DND-41 (cell line): ENCODE measurements at regions not wholly inside any gene's neighbourhood (a gene's known extent, or its start where the extent isn't known, plus 50 kb on each side); places are given as distances from the start of the nearest gene placed in this dataset.

Experiments used
- ATAC-seq: fragments of 200-7000 bp; cut with Tn5 transposase; 3 replicates; pipeline ENCODE4 v1.9.1; 2021; ENCODE audit warnings: low read depth; ENCODE audit not compliant: insufficient read depth
- DNase-seq: peaks from one replicate; pipeline ENCODE4 v3.0.0-alpha.2; 2020
- H2AFZ ChIP-seq: 2 replicates; pipeline ENCODE4 v1.6.0; 2012; ENCODE audit warnings: low read depth, low read length
- H3K27ac ChIP-seq: 2 replicates; pipeline ENCODE4 v1.5.1; 2012; ENCODE audit warnings: low read length, inconsistent platforms
- H3K27me3 ChIP-seq: fragments of 200-600 bp; sonication (generic); 2 replicates; pipeline ENCODE4 v1.6.0; 2012; ENCODE audit warnings: low read length, mild to moderate bottlenecking, inconsistent platforms; ENCODE audit not compliant: insufficient read depth, poor library complexity
- H3K36me3 ChIP-seq: 2 replicates; pipeline ENCODE4 v1.5.1; 2012; ENCODE audit warnings: low read length, inconsistent platforms; ENCODE audit not compliant: insufficient read depth
- H3K4me1 ChIP-seq: 2 replicates; pipeline ENCODE4 v1.5.1; 2012; ENCODE audit warnings: mild to moderate bottlenecking, low read length; ENCODE audit not compliant: insufficient read depth
- H3K4me2 ChIP-seq: 2 replicates; pipeline ENCODE4 v1.6.0; 2012; ENCODE audit warnings: mild to moderate bottlenecking, moderate library complexity, low read length, inconsistent platforms; ENCODE audit not compliant: insufficient read depth
- H3K4me3 ChIP-seq, 2 experiments: fragments of 200-600 bp in 1 of 2; shearing (Covaris generic) in 1 of 2; 2 replicates each; pipeline ENCODE4 v1.5.1; 2012 to 2016; ENCODE audit warnings: inconsistent platforms in 2 of 2, low read length in 2 of 2, mild to moderate bottlenecking in 2 of 2, low read depth in 1 of 2, moderate library complexity in 1 of 2
- H3K79me2 ChIP-seq: 2 replicates; pipeline ENCODE4 v1.6.0; 2012; ENCODE audit warnings: low read length, inconsistent platforms; ENCODE audit not compliant: insufficient read depth
- H3K9ac ChIP-seq: 2 replicates; pipeline ENCODE4 v1.6.0; 2012; ENCODE audit warnings: low read depth, mild to moderate bottlenecking, inconsistent platforms, low read length, moderate library complexity
- H3K9me3 ChIP-seq: 2 replicates; pipeline ENCODE4 v1.5.1; 2012; ENCODE audit warnings: low read length, moderate library complexity, mild to moderate bottlenecking, inconsistent platforms; ENCODE audit not compliant: insufficient read depth, severe bottlenecking
- H4K20me1 ChIP-seq: 2 replicates; pipeline ENCODE4 v1.6.0; 2012; ENCODE audit warnings: low read length; ENCODE audit not compliant: insufficient read depth
- CTCF ChIP-seq: IDR thresholded peaks from 2 replicates; pipeline ENCODE4 v1.5.1; 2012; ENCODE audit warnings: borderline replicate concordance, low read length, moderate library complexity, mild to moderate bottlenecking; ENCODE audit not compliant: poor library complexity, severe bottlenecking; ENCODE audit errors: extremely low read depth
- EZH2 ChIP-seq: IDR thresholded peaks from 3 replicates; pipeline ENCODE4 v1.6.1; 2012; ENCODE audit warnings: borderline replicate concordance, low read depth, mild to moderate bottlenecking, moderate library complexity, low read length, inconsistent platforms; ENCODE audit not compliant: severe bottlenecking

- Histone ChIP-seq H3K4me2 (no peak overlapping the region), H3K79me2 (no peaks in the 10 kb centered on the region), H3K36me3 (no peaks in the 10 kb centered on the region), H3K4me3 (no peak overlapping the region), H3K27me3 (peaks cover 4% of the 10 kb centered on the region), H4K20me1 (no peaks in the 10 kb centered on the region), H3K4me1 (no peaks in the 10 kb centered on the region), H3K27ac (no peak overlapping the region), H3K9ac (no peak overlapping the region), H3K9me3 (no peaks in the 10 kb centered on the region), H2AFZ (no peak overlapping the region)
- no peak for DNase-seq
- TF ChIP-seq EZH2 (no peak), CTCF (no peak)
- no peak for ATAC-seq
Measured at GRCh38 chr10:85400981-85401695, 965.5 kb downstream of the GRID1 start.

GRCh38 chr10:85402541-85402940, 964.1 kb downstream of the GRID1 start:
- DNase-seq = no peak
- H3K79me2 ChIP-seq = no peaks in the 10 kb centered on the region
- H3K9ac ChIP-seq = no peak overlapping the region
- H3K9me3 ChIP-seq = no peaks in the 10 kb centered on the region
- H4K20me1 ChIP-seq = no peaks in the 10 kb centered on the region
- no peak overlapping the region for H2AFZ ChIP-seq
- no peak for ATAC-seq
- H3K27me3 ChIP-seq = peaks cover 4% of the 10 kb centered on the region
- H3K4me2 ChIP-seq = no peak overlapping the region
- no peak overlapping the region for H3K27ac ChIP-seq
- H3K4me3 ChIP-seq = no peak overlapping the region
- TF ChIP-seq EZH2 = no peak
- TF ChIP-seq CTCF = no peak
- no peaks in the 10 kb centered on the region for H3K36me3 ChIP-seq
- no peaks in the 10 kb centered on the region for H3K4me1 ChIP-seq

- no peak for ATAC-seq
- Histone ChIP-seq H3K9me3 (no peaks in the 10 kb centered on the region), H3K4me1 (no peaks in the 10 kb centered on the region), H3K36me3 (no peaks in the 10 kb centered on the region), H3K4me2 (no peak overlapping the region), H3K27ac (no peak overlapping the region), H3K9ac (no peak overlapping the region), H3K27me3 (no peaks in the 10 kb centered on the region), H3K79me2 (no peaks in the 10 kb centered on the region), H2AFZ (no peak overlapping the region), H4K20me1 (no peaks in the 10 kb centered on the region), H3K4me3 (no peak overlapping the region)
- TF ChIP-seq EZH2 (no peak), CTCF (no peak)
- DNase-seq = no peak
Measured at GRCh38 chr10:85407088-85407487, 959.5 kb downstream of the GRID1 start.
